ENCODE measurements at regions not wholly inside any gene's neighbourhood (a gene's known extent, or its start where the extent isn't known, plus 50 kb on each side); places are given as distances from the start of the nearest gene placed in this dataset.

DNA sequence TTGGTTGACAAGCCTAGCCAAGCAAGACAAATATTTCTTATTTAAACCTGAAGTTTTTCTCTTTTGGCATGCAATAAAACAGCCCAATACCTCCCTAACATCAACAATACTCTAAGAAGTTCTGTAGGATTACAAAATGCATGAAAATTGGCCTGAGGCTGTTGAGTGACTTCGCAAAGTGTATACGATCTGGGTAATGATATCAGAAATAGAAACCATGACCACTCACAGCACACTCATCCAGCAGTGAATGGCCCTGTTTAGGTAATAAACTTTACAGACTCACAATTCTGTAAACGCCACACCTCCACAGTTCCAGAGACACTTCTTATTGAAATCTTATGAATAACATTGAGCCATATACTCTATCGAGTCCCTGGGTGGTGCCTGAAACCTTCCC lies 83.0 kb upstream of the NAALADL2 start (continued):
- TF ChIP-seq, protein P1, sequence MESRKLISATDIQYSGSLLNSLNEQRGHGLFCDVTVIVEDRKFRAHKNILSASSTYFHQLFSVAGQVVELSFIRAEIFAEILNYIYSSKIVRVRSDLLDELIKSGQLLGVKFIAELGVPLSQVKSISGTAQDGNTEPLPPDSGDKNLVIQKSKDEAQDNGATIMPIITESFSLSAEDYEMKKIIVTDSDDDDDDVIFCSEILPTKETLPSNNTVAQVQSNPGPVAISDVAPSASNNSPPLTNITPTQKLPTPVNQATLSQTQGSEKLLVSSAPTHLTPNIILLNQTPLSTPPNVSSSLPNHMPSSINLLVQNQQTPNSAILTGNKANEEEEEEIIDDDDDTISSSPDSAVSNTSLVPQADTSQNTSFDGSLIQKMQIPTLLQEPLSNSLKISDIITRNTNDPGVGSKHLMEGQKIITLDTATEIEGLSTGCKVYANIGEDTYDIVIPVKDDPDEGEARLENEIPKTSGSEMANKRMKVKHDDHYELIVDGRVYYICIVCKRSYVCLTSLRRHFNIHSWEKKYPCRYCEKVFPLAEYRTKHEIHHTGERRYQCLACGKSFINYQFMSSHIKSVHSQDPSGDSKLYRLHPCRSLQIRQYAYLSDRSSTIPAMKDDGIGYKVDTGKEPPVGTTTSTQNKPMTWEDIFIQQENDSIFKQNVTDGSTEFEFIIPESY (IDR thresholded peaks at IDR 0.05): no peak

DNA sequence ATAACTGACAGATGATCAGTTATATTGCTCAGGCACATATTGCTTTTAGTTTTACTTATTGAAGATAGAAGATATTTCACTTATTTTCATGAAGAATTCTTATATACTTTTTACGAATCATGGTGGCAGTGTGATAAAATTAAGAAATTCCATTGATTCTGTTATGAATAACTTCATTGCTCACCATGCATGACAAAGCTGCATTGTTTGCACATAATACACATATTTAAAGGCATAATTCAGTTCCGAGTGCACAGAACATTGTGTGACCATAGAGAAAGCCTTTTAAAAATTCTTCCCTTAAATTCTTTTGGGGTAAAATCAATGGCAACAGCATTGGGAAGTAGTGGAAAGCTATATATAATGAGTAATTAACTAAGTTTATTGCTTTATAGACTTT lies 82.5 kb upstream of the NAALADL2 start:
- no peaks in the 10 kb centered on the region for H3K9me3 ChIP-seq (ENCODE audit: control insufficient read depth in 4 of 4, low read length in 3 of 4)
- DNase-seq (ENCODE audit: low spot score): no peak
- no peak overlapping the region for H3K9ac ChIP-seq (ENCODE audit: low read depth in 1 of 2, low read length in 2 of 2)
- H3K4me1 ChIP-seq (ENCODE audit: control insufficient read depth in 4 of 4, insufficient read depth in 4 of 4, low read length in 3 of 4): no peaks in the 10 kb centered on the region
- no peaks in the 10 kb centered on the region for H3K36me3 ChIP-seq (ENCODE audit: control insufficient read depth in 4 of 4, insufficient read depth in 3 of 4, low read depth in 1 of 4, low read length in 3 of 4)
- no peak overlapping the region for H3K27ac ChIP-seq (ENCODE audit: low read depth in 1 of 2, low read length in 2 of 2)
- no peaks in the 10 kb centered on the region for H3K27me3 ChIP-seq (ENCODE audit: control insufficient read depth in 4 of 4, insufficient read depth in 4 of 4, low read length in 3 of 4)
- TF ChIP-seq HNF4A (conservative IDR thresholded peaks at IDR 0.05): no peak
- no peak for TF ChIP-seq TAF1 (conservative IDR thresholded peaks at IDR 0.05)
- TF ChIP-seq, protein P2, sequence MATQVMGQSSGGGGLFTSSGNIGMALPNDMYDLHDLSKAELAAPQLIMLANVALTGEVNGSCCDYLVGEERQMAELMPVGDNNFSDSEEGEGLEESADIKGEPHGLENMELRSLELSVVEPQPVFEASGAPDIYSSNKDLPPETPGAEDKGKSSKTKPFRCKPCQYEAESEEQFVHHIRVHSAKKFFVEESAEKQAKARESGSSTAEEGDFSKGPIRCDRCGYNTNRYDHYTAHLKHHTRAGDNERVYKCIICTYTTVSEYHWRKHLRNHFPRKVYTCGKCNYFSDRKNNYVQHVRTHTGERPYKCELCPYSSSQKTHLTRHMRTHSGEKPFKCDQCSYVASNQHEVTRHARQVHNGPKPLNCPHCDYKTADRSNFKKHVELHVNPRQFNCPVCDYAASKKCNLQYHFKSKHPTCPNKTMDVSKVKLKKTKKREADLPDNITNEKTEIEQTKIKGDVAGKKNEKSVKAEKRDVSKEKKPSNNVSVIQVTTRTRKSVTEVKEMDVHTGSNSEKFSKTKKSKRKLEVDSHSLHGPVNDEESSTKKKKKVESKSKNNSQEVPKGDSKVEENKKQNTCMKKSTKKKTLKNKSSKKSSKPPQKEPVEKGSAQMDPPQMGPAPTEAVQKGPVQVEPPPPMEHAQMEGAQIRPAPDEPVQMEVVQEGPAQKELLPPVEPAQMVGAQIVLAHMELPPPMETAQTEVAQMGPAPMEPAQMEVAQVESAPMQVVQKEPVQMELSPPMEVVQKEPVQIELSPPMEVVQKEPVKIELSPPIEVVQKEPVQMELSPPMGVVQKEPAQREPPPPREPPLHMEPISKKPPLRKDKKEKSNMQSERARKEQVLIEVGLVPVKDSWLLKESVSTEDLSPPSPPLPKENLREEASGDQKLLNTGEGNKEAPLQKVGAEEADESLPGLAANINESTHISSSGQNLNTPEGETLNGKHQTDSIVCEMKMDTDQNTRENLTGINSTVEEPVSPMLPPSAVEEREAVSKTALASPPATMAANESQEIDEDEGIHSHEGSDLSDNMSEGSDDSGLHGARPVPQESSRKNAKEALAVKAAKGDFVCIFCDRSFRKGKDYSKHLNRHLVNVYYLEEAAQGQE (IDR thresholded peaks at IDR 0.05): no peak
- TF ChIP-seq FOXA1 (IDR thresholded peaks at IDR 0.05): no peak
- no peak for TF ChIP-seq RXRA (IDR thresholded peaks at IDR 0.05)
- TF ChIP-seq FOXA2 (IDR thresholded peaks at IDR 0.05): no peak
- no peak for TF ChIP-seq RAD21 (IDR thresholded peaks at IDR 0.05)
- no peak for TF ChIP-seq SP1 (IDR thresholded peaks at IDR 0.05)
- no peak for TF ChIP-seq YY1 (IDR thresholded peaks at IDR 0.05)
- TF ChIP-seq NR2F2 (IDR thresholded peaks at IDR 0.05): no peak
- TF ChIP-seq, protein P3, sequence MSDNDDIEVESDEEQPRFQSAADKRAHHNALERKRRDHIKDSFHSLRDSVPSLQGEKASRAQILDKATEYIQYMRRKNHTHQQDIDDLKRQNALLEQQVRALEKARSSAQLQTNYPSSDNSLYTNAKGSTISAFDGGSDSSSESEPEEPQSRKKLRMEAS (IDR thresholded peaks at IDR 0.05): no peak
- no peak for TF ChIP-seq EGR1 (IDR thresholded peaks at IDR 0.05; ENCODE audit: low read depth in 2 of 2)
- no peak for TF ChIP-seq HNF4G (IDR thresholded peaks at IDR 0.05)
- TF ChIP-seq JUND (IDR thresholded peaks at IDR 0.05): no peak
- TF ChIP-seq, protein P1 (IDR thresholded peaks at IDR 0.05): no peak
- TF ChIP-seq, protein P4, sequence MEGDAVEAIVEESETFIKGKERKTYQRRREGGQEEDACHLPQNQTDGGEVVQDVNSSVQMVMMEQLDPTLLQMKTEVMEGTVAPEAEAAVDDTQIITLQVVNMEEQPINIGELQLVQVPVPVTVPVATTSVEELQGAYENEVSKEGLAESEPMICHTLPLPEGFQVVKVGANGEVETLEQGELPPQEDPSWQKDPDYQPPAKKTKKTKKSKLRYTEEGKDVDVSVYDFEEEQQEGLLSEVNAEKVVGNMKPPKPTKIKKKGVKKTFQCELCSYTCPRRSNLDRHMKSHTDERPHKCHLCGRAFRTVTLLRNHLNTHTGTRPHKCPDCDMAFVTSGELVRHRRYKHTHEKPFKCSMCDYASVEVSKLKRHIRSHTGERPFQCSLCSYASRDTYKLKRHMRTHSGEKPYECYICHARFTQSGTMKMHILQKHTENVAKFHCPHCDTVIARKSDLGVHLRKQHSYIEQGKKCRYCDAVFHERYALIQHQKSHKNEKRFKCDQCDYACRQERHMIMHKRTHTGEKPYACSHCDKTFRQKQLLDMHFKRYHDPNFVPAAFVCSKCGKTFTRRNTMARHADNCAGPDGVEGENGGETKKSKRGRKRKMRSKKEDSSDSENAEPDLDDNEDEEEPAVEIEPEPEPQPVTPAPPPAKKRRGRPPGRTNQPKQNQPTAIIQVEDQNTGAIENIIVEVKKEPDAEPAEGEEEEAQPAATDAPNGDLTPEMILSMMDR (IDR thresholded peaks at IDR 0.05; ENCODE audit: low read depth, low read length, missing input control): no peak
- no peak overlapping the region for H3K4me3 ChIP-seq (ENCODE audit: low read depth in 1 of 3, low read length in 3 of 3)
- 93% methylated on average over 2 of the region's 2 CpGs for WGBS
